GM12891 (cell line): ENCODE measurements at regions not wholly inside any gene's neighbourhood (a gene's known extent, or its start where the extent isn't known, plus 50 kb on each side); places are given as distances from the start of the nearest gene placed in this dataset.

Source experiments
- PAX5 ChIP-seq: IDR thresholded peaks from 2 replicates; pipeline ENCODE4 v1.6.1; 2011; ENCODE audit warnings: low read length, moderate library complexity, mild to moderate bottlenecking; ENCODE audit not compliant: insufficient read depth, severe bottlenecking
- POLR2A ChIP-seq: IDR thresholded peaks from 2 replicates; pipeline ENCODE4 v1.6.1; 2011; ENCODE audit warnings: low read depth, low read length, control low read depth
- POLR2AphosphoS5 ChIP-seq: IDR thresholded peaks from 2 replicates; pipeline ENCODE4 v1.6.1; 2011; ENCODE audit warnings: low read depth, low read length, control low read depth
- POU2F2 ChIP-seq: IDR thresholded peaks from 2 replicates; pipeline ENCODE4 v1.6.1; 2011; ENCODE audit warnings: low read depth, mild to moderate bottlenecking, control low read depth, low read length, moderate library complexity
- SPI1 ChIP-seq: IDR thresholded peaks from 2 replicates; pipeline ENCODE4 v1.6.1; 2011; ENCODE audit warnings: low read depth, low read length, control low read depth
- TAF1 ChIP-seq: IDR thresholded peaks from 2 replicates; pipeline ENCODE4 v1.6.1; 2011; ENCODE audit warnings: low read depth, low read length, control low read depth

GRCh38 chr17:62193249-62193648 lies 128.2 kb upstream of the MED13 start:
- TF ChIP-seq POLR2A: no peak
- no peak for TF ChIP-seq POLR2AphosphoS5
- no peak for TF ChIP-seq PAX5
- TF ChIP-seq TAF1: no peak
- no peak for TF ChIP-seq SPI1
- no peak for TF ChIP-seq POU2F2
